B cell (primary cell): ENCODE measurements at regions not wholly inside any gene's neighbourhood (a gene's known extent, or its start where the extent isn't known, plus 50 kb on each side); places are given as distances from the start of the nearest gene placed in this dataset.

Source experiments
- ATAC-seq: fragments of 200-7000 bp; cut with Tn5 transposase; one replicate; pipeline ENCODE4 v1.10.0; 2021; ENCODE audit warnings: low read depth, mild to moderate bottlenecking, moderate number of reproducible peaks, moderate library complexity
- CTCF ChIA-PET: fragments of 350-600 bp; sonication (Branson Sonifier 250); formaldehyde crosslinking; loops from one replicate; lab custom pipeline; 2021; ENCODE audit warnings: antibody characterized with exemption, inconsistent platforms; lab: Charles Lee
- POLR2A ChIA-PET: fragments of 350-600 bp; sonication (Branson Sonifier 250); formaldehyde crosslinking; loops from one replicate; lab custom pipeline; 2021; ENCODE audit warnings: antibody characterized with exemption; lab: Charles Lee
- DNase-seq: peaks from one replicate; pipeline ENCODE4 v3.0.0; 2013
- H2AFZ ChIP-seq: 2 replicates; pipeline ENCODE4 v1.6.1; 2012; ENCODE audit warnings: mild to moderate bottlenecking, low read depth, low read length; ENCODE audit not compliant: insufficient read depth, poor library complexity, severe bottlenecking
- H3K27ac ChIP-seq, 2 donors: 1 replicate in 1 of 2; 2 replicates in 1 of 2; pipeline ENCODE4 v1.5.1; 2012 to 2013; ENCODE audit warnings: low read length in 2 of 2, mild to moderate bottlenecking in 2 of 2, moderate library complexity in 1 of 2
- H3K27me3 ChIP-seq, 4 experiments: fragments of 200-600 bp in 1 of 4; sonication (generic) in 1 of 4; replicated peaks in 1 of 4; 1 replicate in 2 of 4; 2 replicates in 2 of 4; pipeline versions ENCODE4 v1.6.1 to v1.7.0; 2013 to 2016; ENCODE audit warnings: low read length in 3 of 4, mild to moderate bottlenecking in 2 of 4, mixed read lengths in 1 of 4, moderate library complexity in 1 of 4; ENCODE audit not compliant: insufficient read depth in 4 of 4, control insufficient read depth in 3 of 4; ENCODE audit errors: control extremely low read depth in 1 of 4
- H3K36me3 ChIP-seq, 2 experiments: replicated peaks in 1 of 2; 1 replicate in 1 of 2; 2 replicates in 1 of 2; pipeline versions ENCODE4 v1.6.1 to v1.7.1; 2013; ENCODE audit warnings: low read length in 1 of 2; ENCODE audit not compliant: insufficient read depth in 2 of 2, control insufficient read depth in 1 of 2; ENCODE audit errors: control extremely low read depth in 1 of 2, extremely low read depth in 1 of 2
- H3K4me1 ChIP-seq, 2 donors: fragments of 200-600 bp in 1 of 2; sonication (generic) in 1 of 2; 1 replicate in 1 of 2; 2 replicates in 1 of 2; pipeline versions ENCODE4 v1.5.1 to v1.6.1; 2013 to 2017; ENCODE audit warnings: low read length in 2 of 2; ENCODE audit not compliant: control insufficient read depth in 2 of 2, insufficient read depth in 2 of 2
- H3K4me2 ChIP-seq: replicated peaks from 2 replicates; pipeline ENCODE3; 2012; ENCODE audit warnings: mild to moderate bottlenecking, low read depth, low read length; ENCODE audit not compliant: poor library complexity, severe bottlenecking
- H3K4me3 ChIP-seq, 5 experiments: fragments of 200-600 bp in 1 of 5; sonication (generic) in 1 of 5; 1 replicate in 3 of 5; 2 replicates in 2 of 5; pipeline versions ENCODE4 v1.5.1 to v1.7.0; 2011 to 2016; ENCODE audit warnings: low read length in 4 of 5, mild to moderate bottlenecking in 4 of 5, low read depth in 2 of 5, control low read depth in 1 of 5, moderate library complexity in 1 of 5; ENCODE audit not compliant: insufficient read depth in 1 of 5; ENCODE audit errors: control extremely low read depth in 1 of 5, extremely low read depth in 1 of 5
- H3K79me2 ChIP-seq: fragments of 200-600 bp; sonication (generic); one replicate; pipeline ENCODE4 v1.6.0; 2016; ENCODE audit warnings: low read length; ENCODE audit not compliant: control insufficient read depth, insufficient read depth
- H3K9ac ChIP-seq: fragments of 200-600 bp; sonication (generic); 2 replicates; pipeline ENCODE4 v1.6.1; 2017; ENCODE audit warnings: mild to moderate bottlenecking, low read length, moderate library complexity
- H3K9me3 ChIP-seq, 3 donors: one replicate each; pipeline versions ENCODE4 v1.6.1 to v1.7.1; 2013; ENCODE audit warnings: low read length in 2 of 3; ENCODE audit not compliant: control insufficient read depth in 2 of 3, insufficient read depth in 1 of 3; ENCODE audit errors: control extremely low read depth in 1 of 3
- H4K20me1 ChIP-seq: 2 replicates; pipeline ENCODE4 v1.6.0; 2012; ENCODE audit warnings: mild to moderate bottlenecking, low read length; ENCODE audit not compliant: insufficient read depth, control insufficient read depth, poor library complexity, severe bottlenecking
- H3K27ac Mint-ChIP-seq: one replicate; pipeline ENCODE4 v1.8.0; 2021; ENCODE audit warnings: mixed read lengths
- H3K27me3 Mint-ChIP-seq: one replicate; pipeline ENCODE4 v1.8.0; 2021; ENCODE audit warnings: mixed read lengths
- H3K4me1 Mint-ChIP-seq: one replicate; pipeline ENCODE4 v1.8.0; 2021; ENCODE audit warnings: mixed read lengths
- H3K4me3 Mint-ChIP-seq: one replicate; pipeline ENCODE4 v1.8.0; 2021; ENCODE audit warnings: mixed read lengths
- H3K9me3 Mint-ChIP-seq: one replicate; pipeline ENCODE4 v1.8.0; 2022; ENCODE audit warnings: mixed read lengths; ENCODE audit not compliant: insufficient read depth
- CTCF ChIP-seq: fragments of 200-600 bp; IDR thresholded peaks from one replicate; pipeline ENCODE4 v1.8.0; 2022; ENCODE audit warnings: antibody characterized with exemption, mild to moderate bottlenecking
- EZH2 ChIP-seq: IDR thresholded peaks from 2 replicates; pipeline ENCODE4 v1.6.1; 2012; ENCODE audit warnings: borderline replicate concordance, low read depth, mild to moderate bottlenecking, moderate library complexity, low read length; ENCODE audit not compliant: insufficient read depth, poor library complexity, severe bottlenecking
- WGBS: methylation state at CpG from one replicate; pipeline ENCODE4 v1.1.5; 2013; ENCODE audit warnings: missing lambda C conversion rate; ENCODE audit not compliant: insufficient coverage; 5-methylcytosine and 5-hydroxymethylcytosine counted together
- intact Hi-C: fragments of 100-400 bp; cut with micrococcal nuclease; formaldehyde crosslinking; loops from one replicate; pipeline ENCODE4 v1.10.0; 2022

- intact Hi-C loops = loop anchor here (2.0 kb wide), 1 partner anchor 176 kb away; no protein-coding TSS in a partner anchor
- TF ChIP-seq CTCF = no peak
- TF ChIP-seq EZH2 = no peak
- Histone ChIP-seq H3K9ac (no peak overlapping the region), H3K79me2 (no peaks in the 10 kb centered on the region), H4K20me1 (no peaks in the 10 kb centered on the region), H2AFZ (no peak overlapping the region), H3K27ac (no peak overlapping the region), H3K4me2 (no peak overlapping the region), H3K4me1 (no peaks in the 10 kb centered on the region), H3K36me3 (no peaks in the 10 kb centered on the region), H3K4me3 (no peak overlapping the region), H3K9me3 (peaks cover 0 to 29% (median 6%) of the 10 kb centered on the region in 3 donors), H3K27me3 (no peaks in the 10 kb centered on the region)
- peaks cover 3% of the 10 kb centered on the region for H3K9me3 Mint-ChIP-seq
- ChIA-PET CTCF (interaction anchor here (2.8 kb wide), 1 partner anchor 176 kb away, joined by 9 read pairs; no protein-coding TSS in a partner anchor), POLR2A (no interaction called here)
- DNase-seq (no peak), ATAC-seq (no peak)
- H3K27me3 Mint-ChIP-seq = no peaks in the 10 kb centered on the region
- H3K27ac Mint-ChIP-seq = no peak overlapping the region
- H3K4me3 Mint-ChIP-seq = no peak overlapping the region
- H3K4me1 Mint-ChIP-seq = no peaks in the 10 kb centered on the region
- 95% methylated on average over 4 of the region's 4 CpGs for WGBS
Observed at GRCh38 chr1:4086921-4087320, 186.8 kb upstream of the C1orf174 start.

DNA sequence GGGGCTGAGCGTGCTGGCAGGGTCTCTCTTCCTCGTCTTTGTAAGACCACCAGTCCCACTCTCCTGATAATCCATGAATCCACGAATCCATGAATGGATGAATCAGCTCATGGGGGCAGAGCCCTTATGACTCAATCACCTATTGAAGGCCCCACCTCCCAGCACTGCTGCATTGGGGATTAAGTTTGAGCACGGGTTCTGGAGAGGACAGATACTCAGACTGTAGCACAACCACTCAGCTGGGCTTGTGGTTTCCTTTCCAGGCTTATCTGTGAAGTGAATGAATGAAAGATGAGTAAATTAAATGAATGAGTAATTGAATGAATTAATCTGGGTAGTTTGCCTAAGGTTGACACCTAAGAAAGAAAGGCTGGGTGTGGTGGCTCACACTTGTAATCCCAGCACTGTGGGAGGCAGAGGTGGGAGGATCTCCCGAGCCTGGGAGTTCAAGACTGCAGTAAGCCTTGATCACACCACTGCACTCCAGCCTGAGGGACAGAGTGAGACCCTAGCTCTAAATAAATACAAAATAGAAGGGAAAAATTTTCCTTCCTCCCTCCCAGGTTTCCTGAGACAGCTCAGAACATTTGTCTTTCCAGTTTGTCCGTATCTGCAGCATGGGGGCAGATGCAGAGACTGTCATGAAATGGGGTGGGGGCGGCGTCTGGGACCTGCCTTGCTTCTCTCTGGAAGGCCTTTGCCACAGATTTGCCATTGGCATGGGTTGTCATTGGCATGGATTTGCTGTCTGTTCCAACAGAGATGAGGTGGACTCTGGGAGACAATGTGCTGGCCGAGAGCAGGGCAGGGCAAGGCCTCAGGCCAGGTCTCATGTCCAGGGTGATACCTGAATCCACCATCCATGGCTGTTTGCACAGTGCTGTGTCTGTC is 187.7 kb upstream of the C1orf174 start:
- WGBS = 85% methylated on average over 7 of the region's 9 CpGs
- Histone ChIP-seq H4K20me1 (no peaks in the 10 kb centered on the region), H3K27me3 (no peaks in the 10 kb centered on the region), H3K4me3 (no peak overlapping the region), H3K9me3 (peaks cover 0 to 34% (median 6%) of the 10 kb centered on the region in 3 donors), H3K79me2 (no peaks in the 10 kb centered on the region), H3K4me1 (no peaks in the 10 kb centered on the region), H3K36me3 (no peaks in the 10 kb centered on the region), H3K27ac (no peak overlapping the region), H3K4me2 (no peak overlapping the region), H2AFZ (no peak overlapping the region), H3K9ac (no peak overlapping the region)
- H3K27ac Mint-ChIP-seq = no peak overlapping the region
- no peak overlapping the region for H3K4me3 Mint-ChIP-seq
- ChIA-PET POLR2A (no interaction called here), CTCF (interaction anchor here (2.8 kb wide), 1 partner anchor 176 kb away, joined by 9 read pairs; no protein-coding TSS in a partner anchor)
- H3K27me3 Mint-ChIP-seq = no peaks in the 10 kb centered on the region
- intact Hi-C loops = loop anchor here (2.0 kb wide), 1 partner anchor 177 kb away; no protein-coding TSS in a partner anchor
- DNase-seq (no peak), ATAC-seq (no peak)
- no peak for TF ChIP-seq CTCF
- TF ChIP-seq EZH2 = no peak
- peaks cover 4% of the 10 kb centered on the region for H3K9me3 Mint-ChIP-seq
- H3K4me1 Mint-ChIP-seq = no peaks in the 10 kb centered on the region
